ENCODE measurements at regions not wholly inside any gene's neighbourhood (a gene's known extent, or its start where the extent isn't known, plus 50 kb on each side); places are given as distances from the start of the nearest gene placed in this dataset.

- ATAC-seq (no peak), DNase-seq (ENCODE audit: low read depth, low spot score) (no peak)
- no peak overlapping the region for H3K9ac ChIP-seq (ENCODE audit: low read length)
- no peaks in the 10 kb centered on the region for H4K20me1 ChIP-seq (ENCODE audit: insufficient read depth)
- no peaks in the 10 kb centered on the region for H3K4me1 ChIP-seq (ENCODE audit: control insufficient read depth in 1 of 2, insufficient read depth in 2 of 2, low read length in 2 of 2)
- no peaks in the 10 kb centered on the region for H3K36me3 ChIP-seq (ENCODE audit: control insufficient read depth in 1 of 2, insufficient read depth in 2 of 2, low read length in 2 of 2)
- ChIA-PET RAD21 (ENCODE audit: low non-redundant PET in 1 of 2, low total read pairs in 2 of 2, uncharacterized antibody in 2 of 2, unreplicated experiment in 2 of 2) (no interaction called here), CTCF (interaction anchor here (0.6 kb wide), 1 partner anchor 93 kb away, joined by 4 read pairs; no protein-coding TSS in a partner anchor), POLR2A (no interaction called here)
- H3K79me2 ChIP-seq (ENCODE audit: insufficient read depth, low read length), result no peaks in the 10 kb centered on the region
- H3K9me3 ChIP-seq (ENCODE audit: control insufficient read depth in 1 of 2, insufficient read depth in 1 of 2, low read depth in 1 of 2, low read length in 2 of 2), result peaks cover 15 to 23% of the 10 kb centered on the region in 2 experiments; a peak in 3 of 4 replicates
- no TSS peak for BruUV-seq (replicated peaks)
- no peak overlapping the region for H3K4me2 ChIP-seq (ENCODE audit: low read length)
- H3K27me3 ChIP-seq (ENCODE audit: insufficient read depth, low read length), result no peaks in the 10 kb centered on the region
- H2AFZ ChIP-seq (ENCODE audit: low read depth, low read length, poor library complexity, severe bottlenecking), result no peak overlapping the region
- TF ChIP-seq EGR1 (IDR thresholded peaks at IDR 0.05; ENCODE audit: low read depth) (no peak), ZNF274 (IDR thresholded peaks at IDR 0.05; ENCODE audit: low read depth, low read length) (no peak), MAX (IDR thresholded peaks at IDR 0.05) (no peak), RAD21 (IDR thresholded peaks at IDR 0.05; ENCODE audit: low read depth) (no peak), ELF1 (IDR thresholded peaks at IDR 0.05; ENCODE audit: borderline replicate concordance, low read depth) (no peak), SIN3A (IDR thresholded peaks at IDR 0.05; ENCODE audit: low read depth) (no peak), ZFX (IDR thresholded peaks at IDR 0.05) (no peak), CBX3 (IDR thresholded peaks at IDR 0.05; ENCODE audit: low read depth) (no peak)
- TF ChIP-seq, protein P1, sequence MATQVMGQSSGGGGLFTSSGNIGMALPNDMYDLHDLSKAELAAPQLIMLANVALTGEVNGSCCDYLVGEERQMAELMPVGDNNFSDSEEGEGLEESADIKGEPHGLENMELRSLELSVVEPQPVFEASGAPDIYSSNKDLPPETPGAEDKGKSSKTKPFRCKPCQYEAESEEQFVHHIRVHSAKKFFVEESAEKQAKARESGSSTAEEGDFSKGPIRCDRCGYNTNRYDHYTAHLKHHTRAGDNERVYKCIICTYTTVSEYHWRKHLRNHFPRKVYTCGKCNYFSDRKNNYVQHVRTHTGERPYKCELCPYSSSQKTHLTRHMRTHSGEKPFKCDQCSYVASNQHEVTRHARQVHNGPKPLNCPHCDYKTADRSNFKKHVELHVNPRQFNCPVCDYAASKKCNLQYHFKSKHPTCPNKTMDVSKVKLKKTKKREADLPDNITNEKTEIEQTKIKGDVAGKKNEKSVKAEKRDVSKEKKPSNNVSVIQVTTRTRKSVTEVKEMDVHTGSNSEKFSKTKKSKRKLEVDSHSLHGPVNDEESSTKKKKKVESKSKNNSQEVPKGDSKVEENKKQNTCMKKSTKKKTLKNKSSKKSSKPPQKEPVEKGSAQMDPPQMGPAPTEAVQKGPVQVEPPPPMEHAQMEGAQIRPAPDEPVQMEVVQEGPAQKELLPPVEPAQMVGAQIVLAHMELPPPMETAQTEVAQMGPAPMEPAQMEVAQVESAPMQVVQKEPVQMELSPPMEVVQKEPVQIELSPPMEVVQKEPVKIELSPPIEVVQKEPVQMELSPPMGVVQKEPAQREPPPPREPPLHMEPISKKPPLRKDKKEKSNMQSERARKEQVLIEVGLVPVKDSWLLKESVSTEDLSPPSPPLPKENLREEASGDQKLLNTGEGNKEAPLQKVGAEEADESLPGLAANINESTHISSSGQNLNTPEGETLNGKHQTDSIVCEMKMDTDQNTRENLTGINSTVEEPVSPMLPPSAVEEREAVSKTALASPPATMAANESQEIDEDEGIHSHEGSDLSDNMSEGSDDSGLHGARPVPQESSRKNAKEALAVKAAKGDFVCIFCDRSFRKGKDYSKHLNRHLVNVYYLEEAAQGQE (IDR thresholded peaks at IDR 0.05; ENCODE audit: low read depth), result no peak
- no peaks in the 10 kb centered on the region for H3K9me2 ChIP-seq (ENCODE audit: insufficient read depth)
- intact Hi-C loops (cut with micrococcal nuclease), result no loop called here
- H3K4me3 ChIP-seq (replicated peaks in 1 of 2; ENCODE audit: low read depth in 1 of 2, low read length in 2 of 2), result no peak overlapping the region
- H3K27ac ChIP-seq (ENCODE audit: low read depth, low read length), result no peak overlapping the region
Measured at GRCh38 chr18:44180683-44181082, 500.0 kb upstream of the SETBP1 start.

Data from HCT116 (cell line).